DND-41 (cell line): ENCODE measurements at regions not wholly inside any gene's neighbourhood (a gene's known extent, or its start where the extent isn't known, plus 50 kb on each side); places are given as distances from the start of the nearest gene placed in this dataset.

Experiments
- ATAC-seq: fragments of 200-7000 bp; cut with Tn5 transposase; 3 replicates; pipeline ENCODE4 v1.9.1; 2021; ENCODE audit warnings: low read depth; ENCODE audit not compliant: insufficient read depth
- DNase-seq: peaks from one replicate; pipeline ENCODE4 v3.0.0-alpha.2; 2020
- H2AFZ ChIP-seq: 2 replicates; pipeline ENCODE4 v1.6.0; 2012; ENCODE audit warnings: low read depth, low read length
- H3K27ac ChIP-seq: 2 replicates; pipeline ENCODE4 v1.5.1; 2012; ENCODE audit warnings: low read length, inconsistent platforms
- H3K27me3 ChIP-seq: fragments of 200-600 bp; sonication (generic); 2 replicates; pipeline ENCODE4 v1.6.0; 2012; ENCODE audit warnings: low read length, mild to moderate bottlenecking, inconsistent platforms; ENCODE audit not compliant: insufficient read depth, poor library complexity
- H3K36me3 ChIP-seq: 2 replicates; pipeline ENCODE4 v1.5.1; 2012; ENCODE audit warnings: low read length, inconsistent platforms; ENCODE audit not compliant: insufficient read depth
- H3K4me1 ChIP-seq: 2 replicates; pipeline ENCODE4 v1.5.1; 2012; ENCODE audit warnings: mild to moderate bottlenecking, low read length; ENCODE audit not compliant: insufficient read depth
- H3K4me2 ChIP-seq: 2 replicates; pipeline ENCODE4 v1.6.0; 2012; ENCODE audit warnings: mild to moderate bottlenecking, moderate library complexity, low read length, inconsistent platforms; ENCODE audit not compliant: insufficient read depth
- H3K4me3 ChIP-seq, 2 experiments: fragments of 200-600 bp in 1 of 2; shearing (Covaris generic) in 1 of 2; 2 replicates each; pipeline ENCODE4 v1.5.1; 2012 to 2016; ENCODE audit warnings: inconsistent platforms in 2 of 2, low read length in 2 of 2, mild to moderate bottlenecking in 2 of 2, low read depth in 1 of 2, moderate library complexity in 1 of 2
- H3K79me2 ChIP-seq: 2 replicates; pipeline ENCODE4 v1.6.0; 2012; ENCODE audit warnings: low read length, inconsistent platforms; ENCODE audit not compliant: insufficient read depth
- H3K9ac ChIP-seq: 2 replicates; pipeline ENCODE4 v1.6.0; 2012; ENCODE audit warnings: low read depth, mild to moderate bottlenecking, inconsistent platforms, low read length, moderate library complexity
- H3K9me3 ChIP-seq: 2 replicates; pipeline ENCODE4 v1.5.1; 2012; ENCODE audit warnings: low read length, moderate library complexity, mild to moderate bottlenecking, inconsistent platforms; ENCODE audit not compliant: insufficient read depth, severe bottlenecking
- H4K20me1 ChIP-seq: 2 replicates; pipeline ENCODE4 v1.6.0; 2012; ENCODE audit warnings: low read length; ENCODE audit not compliant: insufficient read depth
- EZH2 ChIP-seq: IDR thresholded peaks from 3 replicates; pipeline ENCODE4 v1.6.1; 2012; ENCODE audit warnings: borderline replicate concordance, low read depth, mild to moderate bottlenecking, moderate library complexity, low read length, inconsistent platforms; ENCODE audit not compliant: severe bottlenecking
- TF ChIP-seq, protein P1 (sequence below): IDR thresholded peaks from 2 replicates; pipeline ENCODE4 v1.5.1; 2012; ENCODE audit warnings: borderline replicate concordance, low read length, moderate library complexity, mild to moderate bottlenecking; ENCODE audit not compliant: poor library complexity, severe bottlenecking; ENCODE audit errors: extremely low read depth

GRCh38 chr7:106433377-106433776 lies 148.6 kb upstream of the NAMPT start:
- Histone ChIP-seq H3K4me2 (no peak overlapping the region), H3K27me3 (no peaks in the 10 kb centered on the region), H3K79me2 (no peaks in the 10 kb centered on the region), H3K4me1 (no peaks in the 10 kb centered on the region), H3K9ac (no peak overlapping the region), H3K27ac (no peak overlapping the region), H3K9me3 (no peaks in the 10 kb centered on the region), H3K36me3 (no peaks in the 10 kb centered on the region), H4K20me1 (no peaks in the 10 kb centered on the region), H2AFZ (no peak overlapping the region), H3K4me3 (no peak overlapping the region)
- no peak for TF ChIP-seq EZH2
- TF ChIP-seq, protein P1, sequence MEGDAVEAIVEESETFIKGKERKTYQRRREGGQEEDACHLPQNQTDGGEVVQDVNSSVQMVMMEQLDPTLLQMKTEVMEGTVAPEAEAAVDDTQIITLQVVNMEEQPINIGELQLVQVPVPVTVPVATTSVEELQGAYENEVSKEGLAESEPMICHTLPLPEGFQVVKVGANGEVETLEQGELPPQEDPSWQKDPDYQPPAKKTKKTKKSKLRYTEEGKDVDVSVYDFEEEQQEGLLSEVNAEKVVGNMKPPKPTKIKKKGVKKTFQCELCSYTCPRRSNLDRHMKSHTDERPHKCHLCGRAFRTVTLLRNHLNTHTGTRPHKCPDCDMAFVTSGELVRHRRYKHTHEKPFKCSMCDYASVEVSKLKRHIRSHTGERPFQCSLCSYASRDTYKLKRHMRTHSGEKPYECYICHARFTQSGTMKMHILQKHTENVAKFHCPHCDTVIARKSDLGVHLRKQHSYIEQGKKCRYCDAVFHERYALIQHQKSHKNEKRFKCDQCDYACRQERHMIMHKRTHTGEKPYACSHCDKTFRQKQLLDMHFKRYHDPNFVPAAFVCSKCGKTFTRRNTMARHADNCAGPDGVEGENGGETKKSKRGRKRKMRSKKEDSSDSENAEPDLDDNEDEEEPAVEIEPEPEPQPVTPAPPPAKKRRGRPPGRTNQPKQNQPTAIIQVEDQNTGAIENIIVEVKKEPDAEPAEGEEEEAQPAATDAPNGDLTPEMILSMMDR: no peak
- ATAC-seq (no peak), DNase-seq (no peak)

GRCh38 chr7:106430535-106431455 lies 146.0 kb upstream of the NAMPT start:
- no peak overlapping the region for H3K4me3 ChIP-seq
- ATAC-seq (no peak), DNase-seq (no peak)
- no peak overlapping the region for H3K9ac ChIP-seq
- no peaks in the 10 kb centered on the region for H4K20me1 ChIP-seq
- H3K9me3 ChIP-seq: no peaks in the 10 kb centered on the region
- H3K4me2 ChIP-seq: no peak overlapping the region
- TF ChIP-seq, protein P1: no peak
- TF ChIP-seq EZH2: no peak
- no peaks in the 10 kb centered on the region for H3K36me3 ChIP-seq
- H2AFZ ChIP-seq: no peak overlapping the region
- peaks cover 2% of the 10 kb centered on the region for H3K27me3 ChIP-seq
- no peak overlapping the region for H3K27ac ChIP-seq
- no peaks in the 10 kb centered on the region for H3K79me2 ChIP-seq
- H3K4me1 ChIP-seq: no peaks in the 10 kb centered on the region

- Histone ChIP-seq H3K9me3 (no peaks in the 10 kb centered on the region), H3K27me3 (peaks cover 2% of the 10 kb centered on the region), H3K79me2 (no peaks in the 10 kb centered on the region), H3K4me1 (no peaks in the 10 kb centered on the region), H2AFZ (no peak overlapping the region), H3K4me2 (no peak overlapping the region), H4K20me1 (no peaks in the 10 kb centered on the region), H3K4me3 (no peak overlapping the region), H3K36me3 (no peaks in the 10 kb centered on the region), H3K9ac (no peak overlapping the region), H3K27ac (no peak overlapping the region)
- DNase-seq (no peak), ATAC-seq (no peak)
- TF ChIP-seq, protein P1: no peak
- TF ChIP-seq EZH2: no peak
Observed at GRCh38 chr7:106430103-106430502, 145.3 kb upstream of the NAMPT start.
